WERI-Rb-1 (cell line): ENCODE measurements at regions not wholly inside any gene's neighbourhood (a gene's known extent, or its start where the extent isn't known, plus 50 kb on each side); places are given as distances from the start of the nearest gene placed in this dataset.

Experiments used
- DNase-seq: peaks from one replicate; pipeline ENCODE4 v3.0.0-alpha.2; 2020
- H3K27ac ChIP-seq: fragments of 250-450 bp; sonication (Bioruptor Pico); 2 replicates; pipeline ENCODE4 v1.5.1; 2020; ENCODE audit warnings: mild to moderate bottlenecking, moderate library complexity
- H3K27me3 ChIP-seq: fragments of 250-450 bp; sonication (Bioruptor Pico); 2 replicates; pipeline ENCODE4 v1.5.1; 2021; ENCODE audit warnings: mild to moderate bottlenecking, low read depth, moderate library complexity; ENCODE audit not compliant: insufficient read depth, severe bottlenecking
- H3K36me3 ChIP-seq: fragments of 250-450 bp; sonication (Bioruptor Pico); 2 replicates; pipeline ENCODE4 v1.5.1; 2020; ENCODE audit warnings: mild to moderate bottlenecking, moderate library complexity
- H3K4me3 ChIP-seq: 2 replicates; pipeline ENCODE4 v1.5.1; 2011; ENCODE audit warnings: low read depth, mild to moderate bottlenecking, control low read depth, low read length
- H3K9me3 ChIP-seq: fragments of 250-450 bp; sonication (Bioruptor Pico); 2 replicates; pipeline ENCODE4 v1.5.1; 2021; ENCODE audit warnings: mild to moderate bottlenecking, moderate library complexity; ENCODE audit not compliant: severe bottlenecking
- CTCF ChIP-seq: IDR thresholded peaks from 2 replicates; pipeline ENCODE4 v1.5.1; 2011; ENCODE audit warnings: low read depth, mild to moderate bottlenecking, control low read depth, inconsistent platforms, low read length

- no peak for TF ChIP-seq CTCF
- Histone ChIP-seq H3K9me3 (peaks cover 15% of the 10 kb centered on the region), H3K36me3 (no peaks in the 10 kb centered on the region), H3K4me3 (no peak overlapping the region), H3K27ac (no peak overlapping the region), H3K27me3 (no peaks in the 10 kb centered on the region)
- DNase-seq, result no peak
Measured at GRCh38 chr17:77654296-77654695, 304.2 kb upstream of the TNRC6C start.

- H3K27ac ChIP-seq, result no peak overlapping the region
- peaks cover 10% of the 10 kb centered on the region for H3K9me3 ChIP-seq
- no peak overlapping the region for H3K4me3 ChIP-seq
- no peaks in the 10 kb centered on the region for H3K27me3 ChIP-seq
- no peak for DNase-seq
- TF ChIP-seq CTCF, result no peak
- no peaks in the 10 kb centered on the region for H3K36me3 ChIP-seq
Measured at GRCh38 chr17:77654850-77655249, 303.7 kb upstream of the TNRC6C start.

GRCh38 chr17:77656054-77656453, 302.4 kb upstream of the TNRC6C start:
- TF ChIP-seq CTCF, result no peak
- Histone ChIP-seq H3K36me3 (no peaks in the 10 kb centered on the region), H3K27ac (no peak overlapping the region), H3K4me3 (no peak overlapping the region), H3K9me3 (peaks cover 4% of the 10 kb centered on the region), H3K27me3 (no peaks in the 10 kb centered on the region)
- no peak for DNase-seq

- Histone ChIP-seq H3K4me3 (no peak overlapping the region), H3K27me3 (no peaks in the 10 kb centered on the region), H3K9me3 (peaks cover 8% of the 10 kb centered on the region), H3K36me3 (no peaks in the 10 kb centered on the region), H3K27ac (no peak overlapping the region; the same call in 1 of the 2 replicates)
- TF ChIP-seq CTCF, result no peak
- DNase-seq, result no peak
Measured at GRCh38 chr17:77657839-77658238, 300.7 kb upstream of the TNRC6C start.

- no peak for DNase-seq
- no peak overlapping the region for H3K4me3 ChIP-seq
- TF ChIP-seq CTCF, result no peak
- no peaks in the 10 kb centered on the region for H3K36me3 ChIP-seq
- no peak overlapping the region for H3K27ac ChIP-seq
- H3K9me3 ChIP-seq, result peaks cover 20% of the 10 kb centered on the region
- H3K27me3 ChIP-seq, result no peaks in the 10 kb centered on the region
Measured at GRCh38 chr17:77660524-77660923, 298.0 kb upstream of the TNRC6C start.

GRCh38 chr17:77662833-77663232, 295.7 kb upstream of the TNRC6C start:
- TF ChIP-seq CTCF, result no peak
- peaks cover 20% of the 10 kb centered on the region for H3K9me3 ChIP-seq
- no peaks in the 10 kb centered on the region for H3K36me3 ChIP-seq
- no peak overlapping the region for H3K4me3 ChIP-seq
- DNase-seq, result no peak
- no peak overlapping the region for H3K27ac ChIP-seq
- no peaks in the 10 kb centered on the region for H3K27me3 ChIP-seq
